ENCODE measurements at regions not wholly inside any gene's neighbourhood (a gene's known extent, or its start where the extent isn't known, plus 50 kb on each side); places are given as distances from the start of the nearest gene placed in this dataset.

DNA sequence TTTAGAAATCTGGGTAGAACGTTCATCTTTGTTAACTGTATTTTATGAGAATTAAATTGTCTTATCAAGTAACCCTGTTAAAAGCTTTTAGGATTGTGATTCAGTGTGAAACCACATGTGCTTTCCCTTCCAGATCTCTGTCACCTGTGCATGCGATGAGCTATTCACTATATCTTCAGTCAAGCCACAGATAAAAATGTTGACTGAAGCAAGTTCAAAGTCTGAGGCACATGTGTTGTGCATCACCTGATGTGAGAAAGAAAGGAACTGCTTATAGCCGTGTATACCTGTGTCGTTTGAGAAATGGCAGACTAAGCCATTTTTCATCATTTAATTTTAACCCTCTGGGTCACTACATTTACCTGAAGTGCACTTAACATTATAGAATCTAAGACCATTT, 1088.9 kb upstream of the TENM4 start:
- no peak for DNase-seq

DNA sequence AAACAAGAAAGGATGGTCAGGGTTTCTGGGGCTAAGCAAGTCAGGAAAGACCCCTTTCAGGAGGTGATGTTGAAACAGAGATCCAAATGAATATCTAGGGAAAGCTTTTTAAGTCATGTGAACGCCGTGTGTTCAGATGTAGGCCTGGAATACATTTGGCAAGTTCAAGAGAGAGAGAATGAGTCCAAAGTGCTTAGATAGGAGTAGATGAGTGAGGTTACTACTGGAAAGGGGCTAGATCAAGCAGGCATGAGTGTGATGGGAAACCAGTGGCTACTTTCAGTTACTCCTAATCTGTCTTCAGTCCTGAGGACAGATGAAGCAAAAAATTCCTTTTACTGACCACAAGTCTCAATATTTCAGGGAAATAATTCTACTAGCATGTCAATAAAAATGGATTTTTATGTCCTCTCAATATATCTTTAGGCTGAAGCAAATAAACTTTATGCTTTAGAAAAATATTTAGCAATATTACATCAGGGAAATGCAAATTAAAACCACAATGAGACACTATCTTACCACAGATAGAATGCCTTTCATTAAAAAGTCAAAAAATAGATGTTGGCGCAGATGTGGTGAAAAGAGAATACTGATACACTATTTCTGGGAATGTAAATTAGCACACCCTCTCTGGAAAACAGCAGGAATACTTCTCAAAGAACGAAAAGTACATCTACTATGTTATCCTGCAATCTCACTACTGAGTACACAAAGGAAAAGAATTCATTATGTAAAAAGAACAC, 1085.0 kb upstream of the TENM4 start:
- DNase-seq = no peak

DNA sequence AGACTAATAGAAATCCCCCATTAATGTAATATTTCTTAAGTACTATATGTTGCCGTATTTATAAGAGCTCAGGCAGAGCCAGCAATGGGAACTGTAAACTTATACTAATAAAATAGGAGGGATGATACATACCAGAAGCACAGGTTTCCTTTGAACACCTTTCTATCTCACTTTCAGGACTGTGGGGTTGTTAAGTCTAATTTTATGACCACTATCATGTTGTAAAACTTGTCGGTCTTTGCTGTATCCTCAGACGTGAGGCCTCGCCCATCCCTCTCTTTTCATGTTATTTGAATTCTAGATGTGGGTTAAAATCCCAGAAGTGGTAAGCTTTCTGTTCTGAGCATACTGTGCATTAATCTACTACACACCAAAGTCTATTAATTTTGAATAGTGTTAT, 1083.5 kb upstream of the TENM4 start:
- no peak for DNase-seq

DNA sequence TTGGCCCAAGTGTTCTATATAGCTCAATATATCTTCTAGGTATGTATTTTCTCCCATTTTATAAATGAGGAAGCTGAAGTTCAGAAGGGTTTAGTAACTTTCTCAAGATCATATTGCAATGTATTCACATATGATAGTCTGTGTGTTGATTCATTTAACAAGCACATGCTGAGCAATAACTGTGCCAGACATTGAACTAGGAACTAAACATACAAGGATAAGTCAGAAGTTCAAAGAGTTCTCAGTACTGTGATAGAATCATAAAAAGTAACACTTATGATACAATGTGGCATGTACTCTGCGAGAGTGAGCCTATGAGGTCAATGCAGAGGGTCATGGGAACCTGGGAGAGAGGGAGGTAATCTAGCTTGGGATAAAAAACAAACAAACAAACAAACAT, 1082.2 kb upstream of the TENM4 start:
- DNase-seq = no peak

DNA sequence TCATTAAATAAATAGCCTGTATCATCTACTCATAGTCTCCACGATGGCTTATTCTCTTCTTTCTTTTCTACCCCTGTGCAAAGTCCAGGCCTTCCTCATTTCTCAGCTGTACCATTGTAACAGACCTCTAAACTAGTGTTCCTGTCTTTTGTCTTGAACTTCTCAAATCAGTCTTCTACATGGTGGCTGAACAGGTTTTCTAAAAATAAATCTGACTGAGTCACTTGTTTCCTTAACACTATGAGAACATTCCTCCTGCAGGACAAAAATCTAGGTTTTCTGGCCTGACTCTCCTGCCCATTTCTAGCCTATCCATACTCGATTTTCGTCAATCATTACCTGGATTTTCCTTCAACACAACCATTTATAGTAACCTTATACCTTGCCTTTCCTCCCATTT, 1080.8 kb upstream of the TENM4 start:
- DNase-seq = no peak

DNA sequence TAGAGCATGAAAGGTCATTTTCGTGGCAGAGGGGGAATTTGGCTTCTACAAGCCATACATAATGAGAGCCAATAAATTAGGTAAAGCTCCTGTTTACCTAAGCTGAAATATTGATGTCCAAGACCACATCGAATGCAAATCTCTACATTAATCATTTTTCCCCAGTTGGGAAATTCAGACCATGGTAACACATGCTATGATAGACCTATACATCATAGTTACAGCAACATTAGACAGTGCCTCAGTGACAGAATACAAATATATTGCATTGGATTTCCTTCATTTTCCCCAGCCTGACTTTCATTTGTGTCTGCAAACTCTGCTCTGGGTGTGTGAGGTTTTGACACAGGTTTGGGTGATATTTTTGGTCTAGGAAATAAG, 1079.7 kb upstream of the TENM4 start:
- no peak for DNase-seq

DNA sequence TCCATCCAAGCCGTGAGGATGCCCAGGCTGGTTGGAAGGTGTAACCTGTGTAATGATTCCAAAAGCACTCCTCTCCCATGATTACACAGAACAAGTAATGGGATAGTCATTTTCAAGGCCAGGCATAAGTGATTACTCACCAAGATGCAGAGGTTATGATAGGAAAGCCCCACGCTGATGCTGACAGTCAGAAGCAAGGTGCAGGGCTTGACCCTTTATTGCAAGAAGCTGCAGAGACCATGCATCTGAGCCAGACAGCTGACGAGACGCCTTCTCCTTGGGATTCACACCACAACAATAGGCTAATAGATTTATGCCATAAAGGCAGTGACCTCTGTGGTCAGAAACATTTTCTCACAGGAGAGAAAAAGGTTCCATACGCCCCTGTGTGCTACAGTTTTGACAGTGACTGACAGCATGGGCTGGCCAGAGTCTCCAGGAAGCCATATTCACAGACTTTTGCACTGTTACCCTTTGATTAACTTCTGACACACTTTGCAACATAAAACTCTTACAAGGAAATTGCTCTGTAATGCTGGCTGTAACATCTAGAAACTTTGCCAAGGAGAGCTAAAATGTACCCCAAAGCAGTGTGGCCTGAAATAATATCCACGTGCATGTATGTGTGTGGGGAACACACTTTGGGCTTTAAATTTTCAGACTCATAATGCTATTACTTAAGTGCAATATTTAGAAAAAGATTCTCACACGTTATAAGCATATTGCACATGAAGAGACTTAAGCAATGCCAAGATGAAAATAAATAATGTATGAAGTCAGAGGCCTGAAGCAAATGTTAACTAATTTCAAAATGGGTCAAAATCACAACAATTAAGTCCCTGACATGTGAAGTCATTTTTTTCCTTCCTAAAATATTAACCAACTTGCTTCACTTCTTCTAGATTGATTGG, 1079.0 kb upstream of the TENM4 start:
- no peak for DNase-seq

DNA sequence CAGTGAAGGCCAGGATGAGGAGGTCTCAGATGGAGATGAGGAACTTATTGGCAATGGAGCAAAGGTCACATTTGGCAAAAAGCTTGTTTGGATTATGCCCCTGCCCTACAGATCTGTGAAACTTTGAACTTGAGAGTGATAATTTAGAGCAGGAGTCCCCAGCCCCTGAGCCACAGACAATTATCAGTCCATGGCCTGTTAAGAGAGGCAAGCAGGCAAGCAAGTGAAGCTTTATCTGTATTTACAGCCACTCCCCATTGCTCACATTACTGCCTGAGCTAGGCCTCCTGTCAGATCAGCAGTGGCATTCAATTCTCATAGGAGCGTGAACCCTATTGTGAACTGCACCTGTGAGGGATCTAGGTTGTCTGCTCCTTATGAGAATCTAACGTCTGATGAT, 1076.9 kb upstream of the TENM4 start:
- DNase-seq = no peak

DNA sequence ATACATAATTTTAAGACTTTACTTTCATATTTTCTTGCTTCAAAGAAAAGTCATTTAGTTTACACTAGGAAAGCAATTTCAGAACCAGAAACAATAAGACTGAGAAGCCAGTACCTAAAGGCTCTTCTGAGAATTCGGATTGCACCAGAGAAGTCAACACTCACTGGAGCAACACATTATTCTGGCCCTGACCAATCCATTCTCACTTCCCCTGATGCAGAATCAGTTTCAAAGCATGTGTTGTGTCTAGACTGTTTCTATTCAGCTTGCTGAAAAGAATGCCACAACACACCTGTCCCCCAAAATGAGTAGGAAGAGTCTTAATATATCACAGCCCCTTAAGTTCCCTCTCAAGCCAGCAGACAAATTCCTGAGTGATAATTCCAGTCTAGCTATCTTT, 1074.3 kb upstream of the TENM4 start:
- no peak for DNase-seq

DNA sequence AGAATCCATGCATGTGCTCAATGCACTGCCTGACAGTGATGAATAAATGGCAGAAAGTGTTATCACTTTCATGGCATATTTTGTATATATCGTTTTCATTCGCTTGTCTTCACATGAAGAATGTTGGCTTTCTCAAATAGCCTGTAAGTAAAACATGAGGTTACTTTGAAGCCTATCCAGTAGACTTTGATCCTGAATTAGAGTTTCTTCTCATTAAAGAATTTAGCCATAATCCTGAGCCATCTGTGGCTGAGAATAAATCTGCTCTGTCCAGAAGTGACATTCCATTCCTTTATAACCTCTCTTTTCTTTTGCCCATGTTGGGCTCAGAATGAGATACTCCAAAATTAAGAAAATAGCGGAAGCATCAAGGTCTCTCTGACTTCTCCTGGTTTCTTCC, 1071.7 kb upstream of the TENM4 start:
- no peak for DNase-seq

DNA sequence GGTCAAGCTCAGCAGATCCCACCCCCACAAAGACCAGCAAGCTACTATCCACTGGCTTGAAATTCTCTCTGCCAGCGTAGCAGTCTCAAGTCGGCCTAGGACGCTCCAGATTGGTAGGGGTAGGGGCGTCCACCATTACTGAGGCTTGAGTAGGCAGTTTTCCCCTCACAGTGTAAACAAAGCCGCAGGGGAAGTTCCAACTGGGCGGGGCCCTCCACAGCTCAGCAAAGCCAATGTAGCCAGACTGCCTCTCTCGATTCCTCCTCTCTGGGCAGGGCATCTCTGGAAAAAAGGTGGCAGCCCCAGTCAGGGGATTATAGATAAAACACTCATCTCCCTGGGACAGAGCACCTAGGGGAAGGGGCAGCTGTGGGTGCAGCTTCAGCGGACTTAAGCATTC, 1064.9 kb upstream of the TENM4 start:
- DNase-seq = no peak

DNA sequence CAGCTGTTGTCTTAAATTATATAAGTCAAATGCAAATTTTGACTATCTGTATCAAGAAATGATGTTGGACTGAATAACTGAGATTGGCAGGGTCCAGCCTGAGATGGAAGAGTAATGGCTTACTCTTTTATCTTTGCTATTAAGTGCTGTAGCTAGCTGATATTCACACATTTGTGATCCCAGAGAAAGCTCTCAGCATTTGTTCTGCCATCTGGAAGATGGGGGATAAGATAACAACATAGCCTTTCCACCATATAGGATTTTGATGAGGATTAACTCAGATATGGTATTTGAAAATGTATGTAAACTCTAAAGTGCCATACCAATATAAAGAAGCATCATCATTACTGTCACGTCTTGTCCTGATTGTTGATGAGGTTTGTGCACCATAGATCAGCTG, 1063.2 kb upstream of the TENM4 start:
- no peak for DNase-seq

DNA sequence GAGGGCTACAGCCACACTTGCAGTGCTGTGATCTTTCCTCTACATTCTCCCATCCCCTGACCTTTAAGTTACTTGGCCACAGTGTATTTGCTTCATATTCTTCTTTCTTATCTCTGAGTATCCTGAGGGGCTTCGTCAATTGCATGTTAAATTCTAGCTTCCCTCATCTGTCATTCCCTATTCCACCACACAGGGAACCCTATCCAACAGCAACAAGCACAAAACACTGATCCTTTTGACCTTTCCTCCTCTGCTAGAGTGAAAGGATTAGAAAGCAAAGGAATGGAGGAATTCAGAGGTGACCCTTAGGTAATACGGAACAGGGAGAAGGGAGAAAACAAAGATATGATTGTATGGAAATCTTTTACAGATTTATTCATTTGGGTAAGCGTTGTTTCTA, 1061.7 kb upstream of the TENM4 start:
- no peak for DNase-seq

DNA sequence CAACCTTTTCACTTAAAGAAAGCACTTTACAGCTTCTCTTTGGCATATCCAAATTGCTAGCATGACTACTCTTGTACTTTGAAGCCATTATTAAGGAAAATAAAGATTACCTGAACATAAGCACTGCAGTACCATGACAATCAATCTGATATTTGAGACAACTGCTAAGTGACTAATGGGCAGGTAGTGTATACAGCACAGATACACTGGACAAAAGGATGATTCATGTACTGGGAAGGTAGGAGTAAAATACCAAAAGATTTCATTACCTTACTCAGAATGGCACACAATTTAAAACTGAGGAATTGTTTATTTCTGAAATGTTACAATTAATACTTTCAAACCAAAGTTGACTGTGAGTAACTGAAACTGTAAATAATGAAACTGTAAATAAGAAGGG, 1054.3 kb upstream of the TENM4 start:
- DNase-seq = no peak

DNA sequence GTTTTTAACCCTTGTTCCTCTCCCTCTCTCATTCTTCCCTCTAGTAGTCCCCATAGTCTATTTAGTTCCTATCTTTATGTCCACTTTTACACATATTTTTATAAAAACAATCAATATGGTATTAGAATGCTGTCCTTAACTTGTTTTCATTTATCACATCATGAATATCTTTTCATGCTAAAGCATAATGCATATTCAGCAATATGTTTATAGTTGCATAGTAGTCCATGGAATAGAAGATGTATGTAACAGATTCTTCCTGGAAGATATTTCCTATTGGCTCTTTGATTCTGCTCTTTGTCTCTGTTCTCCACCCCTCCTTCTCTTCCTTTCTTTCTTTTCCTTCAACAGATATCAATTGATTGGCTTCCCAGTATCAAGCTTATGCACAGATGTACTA, 1047.1 kb upstream of the TENM4 start:
- DNase-seq = no peak

DNA sequence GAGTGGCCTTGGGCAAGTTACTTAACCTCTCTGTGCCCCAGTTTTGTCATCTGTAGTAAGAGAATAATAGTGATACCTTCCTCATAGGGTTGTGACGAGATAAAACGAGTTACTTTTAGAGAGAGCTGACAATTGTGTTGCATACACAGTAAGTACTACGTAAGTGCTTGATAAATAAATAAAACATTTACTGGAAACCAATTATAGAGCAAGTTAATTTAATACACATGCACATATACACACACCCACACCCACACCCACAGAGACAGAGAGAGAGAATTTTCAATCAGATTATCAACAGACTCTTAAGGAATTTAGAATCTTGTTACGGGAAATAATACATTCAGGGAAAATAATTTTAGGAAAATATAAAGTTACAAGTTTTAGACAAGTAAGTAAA, 1045.8 kb upstream of the TENM4 start:
- no peak for DNase-seq

DNA sequence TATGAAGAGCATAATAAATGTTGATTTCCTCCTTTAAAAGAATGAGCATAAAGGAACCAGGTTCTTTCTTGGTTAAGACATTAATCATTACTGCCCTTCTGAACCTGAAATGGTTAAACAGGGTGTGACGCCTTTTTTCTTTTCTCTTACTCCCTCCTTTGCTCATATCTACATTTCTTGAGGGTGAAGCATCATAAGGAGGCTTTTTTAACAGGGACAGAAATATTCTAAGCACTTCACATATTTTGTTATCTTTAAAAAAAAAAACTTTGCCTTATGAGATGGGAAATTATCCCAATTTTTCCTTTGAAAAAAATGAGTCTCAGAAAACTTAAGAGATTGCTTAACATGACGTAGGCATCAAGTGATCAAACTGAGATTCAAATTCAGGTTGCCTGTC, 1036.3 kb upstream of the TENM4 start:
- DNase-seq = no peak

DNA sequence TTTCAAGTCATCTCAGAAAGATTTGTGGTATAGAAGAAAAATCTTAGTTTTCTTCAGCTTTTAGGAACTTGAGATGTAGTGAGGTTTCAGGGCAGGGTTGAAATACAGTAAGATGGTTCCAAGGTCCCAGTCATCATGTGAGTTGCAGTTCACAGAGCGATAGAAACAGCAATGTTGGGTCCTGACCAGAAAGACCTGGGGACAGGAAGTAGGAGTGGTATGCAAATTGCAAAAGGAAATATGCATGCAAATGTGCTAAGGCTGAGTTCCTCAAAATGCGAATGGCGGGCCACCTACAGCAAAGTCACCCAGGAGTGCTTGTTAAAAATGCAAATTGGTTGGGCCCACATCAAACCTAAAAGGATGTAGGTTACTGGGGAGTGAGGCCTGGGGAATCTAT, 1032.7 kb upstream of the TENM4 start:
- no peak for DNase-seq

DNA sequence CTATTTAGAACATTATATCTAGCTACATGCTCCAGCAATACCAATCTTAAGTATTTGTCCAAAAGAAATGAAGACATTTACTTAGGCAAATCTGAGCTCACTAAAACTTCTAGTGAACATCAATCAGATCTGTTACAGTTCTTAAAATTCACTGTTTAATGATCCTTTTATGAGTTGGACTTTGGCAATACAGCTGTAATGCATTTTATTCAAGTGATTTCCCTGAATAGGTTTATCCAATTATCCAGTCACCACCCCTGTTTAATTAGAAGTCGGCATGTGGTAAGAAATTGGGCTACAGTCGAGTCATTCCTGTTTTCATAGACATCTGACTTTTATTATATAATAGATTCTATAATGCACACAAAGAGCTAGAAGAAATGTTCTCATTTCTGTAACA, 1029.0 kb upstream of the TENM4 start:
- no peak for DNase-seq

DNA sequence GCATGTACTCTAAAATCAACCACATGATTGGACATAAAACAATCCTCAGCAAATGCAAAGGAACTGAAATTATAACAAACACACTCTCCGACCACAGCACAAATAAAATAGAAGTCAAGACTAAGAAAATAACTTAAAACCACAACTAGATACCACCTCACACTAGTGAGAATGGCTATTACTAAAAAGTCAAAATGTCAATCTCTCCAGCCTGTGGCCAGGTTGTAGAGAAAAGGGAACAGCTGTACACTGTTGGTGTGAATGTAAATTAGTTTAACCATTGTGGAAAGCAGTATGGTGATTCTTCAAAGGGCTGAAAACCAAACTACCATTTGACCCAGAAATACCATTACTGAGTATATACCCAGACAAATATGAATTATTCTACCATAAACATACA, 1025.7 kb upstream of the TENM4 start:
- no peak for DNase-seq

DNA sequence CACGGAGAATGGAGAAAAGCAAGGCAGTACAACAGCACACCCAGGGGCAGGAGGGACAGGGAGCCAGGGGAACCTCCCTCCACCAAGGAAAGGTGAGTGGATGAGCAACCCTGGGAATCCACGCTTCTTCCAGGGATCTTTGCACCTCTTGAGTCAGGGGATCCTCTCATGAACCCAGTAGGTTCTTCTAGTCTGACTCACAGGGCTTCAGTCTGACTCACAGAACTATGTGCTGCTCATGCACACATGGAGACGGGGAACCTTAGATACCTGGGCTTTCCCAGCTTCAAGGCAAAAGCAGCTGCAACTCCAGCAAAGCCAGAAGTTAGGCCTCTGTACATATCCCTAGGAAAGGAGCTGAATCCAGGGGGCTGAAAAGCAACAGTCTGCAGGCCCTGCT, 1021.4 kb upstream of the TENM4 start:
- DNase-seq = no peak

DNA sequence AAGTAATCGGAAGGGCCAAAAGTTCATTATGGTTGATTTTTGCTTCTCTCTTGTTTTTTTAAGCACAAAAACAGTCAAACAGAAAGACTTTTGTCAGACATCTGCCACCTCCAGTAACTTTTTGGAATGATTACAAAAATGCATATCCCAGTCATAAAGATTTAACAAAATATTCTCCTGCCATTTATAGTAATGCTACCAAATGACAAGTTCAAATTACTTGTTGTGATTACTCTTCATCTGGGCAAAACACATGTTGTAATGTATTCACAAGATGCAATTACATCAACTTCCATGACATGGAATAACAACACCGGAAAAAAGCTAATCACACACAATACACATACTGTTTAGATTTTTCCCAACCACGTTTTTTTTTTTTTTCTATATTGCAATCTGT, 1017.5 kb upstream of the TENM4 start:
- no peak for DNase-seq

DNA sequence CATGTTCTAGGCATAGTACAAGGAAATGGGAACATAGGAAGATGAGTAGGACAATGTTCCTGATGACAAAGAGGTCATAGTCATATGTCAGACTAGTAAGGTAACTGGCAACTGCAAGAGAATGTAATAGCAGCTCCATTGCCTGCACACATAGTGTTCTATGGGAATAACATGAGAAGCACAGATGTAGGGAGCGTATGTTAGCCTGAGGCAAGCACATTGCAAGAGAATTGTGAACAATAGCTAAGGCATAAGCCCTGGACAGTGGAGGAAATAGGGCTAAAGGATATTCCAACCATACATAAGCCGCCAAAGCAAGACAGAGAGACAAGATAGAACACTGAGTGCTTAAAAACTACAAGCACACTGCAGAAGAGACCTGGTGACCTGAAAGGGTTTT, 1017.0 kb upstream of the TENM4 start:
- no peak for DNase-seq

DNA sequence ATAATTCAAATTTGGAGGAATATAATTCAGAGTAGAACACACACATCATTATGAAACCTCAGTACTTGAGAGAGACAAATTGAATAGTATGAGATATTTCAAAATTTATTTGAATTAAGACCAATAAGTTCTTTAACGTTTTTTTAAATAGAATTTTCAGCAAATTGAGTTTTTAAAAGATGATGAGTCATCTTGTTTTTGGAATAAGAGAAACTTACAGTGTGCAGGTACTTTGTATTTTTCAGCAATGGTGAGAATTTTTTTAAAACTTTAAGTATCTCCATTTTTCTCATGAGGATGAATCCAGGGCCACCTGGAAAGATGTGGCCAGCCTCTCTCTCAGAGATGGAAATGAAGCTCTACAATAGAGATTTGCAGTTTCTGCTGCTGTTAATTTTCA, 1015.0 kb upstream of the TENM4 start:
- DNase-seq = no peak

DNA sequence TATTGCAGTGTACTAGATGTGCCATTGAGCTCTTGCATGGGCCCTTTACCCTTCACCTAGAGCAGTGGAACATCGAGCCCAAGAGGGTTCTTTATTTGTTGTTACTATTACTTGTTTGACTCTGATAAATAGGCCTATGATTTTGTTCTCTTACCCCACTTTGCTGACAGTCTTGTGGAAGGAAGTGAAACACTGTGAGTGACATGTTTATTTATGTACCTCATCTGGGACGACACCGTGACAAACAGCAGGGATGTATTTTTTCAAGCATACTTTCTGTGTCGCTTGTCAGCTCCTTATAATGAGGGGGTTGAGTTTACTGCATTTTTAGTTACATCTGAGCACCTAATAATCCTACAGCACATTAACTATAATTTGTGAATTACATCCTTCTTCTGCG, 1010.3 kb upstream of the TENM4 start:
- DNase-seq = no peak
